ENCODE measurements at regions not wholly inside any gene's neighbourhood (a gene's known extent, or its start where the extent isn't known, plus 50 kb on each side); places are given as distances from the start of the nearest gene placed in this dataset.

GRCh38 chr5:91816681-91817080 is 433.6 kb upstream of the ARRDC3 start:
- no peak for TF ChIP-seq CTCF (IDR thresholded peaks at IDR 0.05; ENCODE audit: unreplicated experiment)
- H3K27ac Mint-ChIP-seq (ENCODE audit: unreplicated experiment): no peak overlapping the region
- intact Hi-C loops (cut with micrococcal nuclease; ENCODE audit: unreplicated experiment): no loop called here
- H3K4me3 Mint-ChIP-seq (ENCODE audit: low read depth, unreplicated experiment): no peak overlapping the region
- no peak for DNase-seq
- no peaks in the 10 kb centered on the region for H3K4me1 Mint-ChIP-seq (ENCODE audit: low read depth, unreplicated experiment)
- no peaks in the 10 kb centered on the region for H3K36me3 Mint-ChIP-seq (ENCODE audit: insufficient read depth, unreplicated experiment)
- no TSS peak for BruUV-seq (replicated peaks)
- CTCF ChIA-PET: no interaction called here
- peaks cover 3% of the 10 kb centered on the region for H3K9me3 Mint-ChIP-seq (ENCODE audit: low read depth, unreplicated experiment)
- H3K27me3 Mint-ChIP-seq (ENCODE audit: unreplicated experiment): no peaks in the 10 kb centered on the region

- H3K4me1 Mint-ChIP-seq (ENCODE audit: low read depth, unreplicated experiment): no peaks in the 10 kb centered on the region
- no peaks in the 10 kb centered on the region for H3K27me3 Mint-ChIP-seq (ENCODE audit: unreplicated experiment)
- intact Hi-C loops (cut with micrococcal nuclease; ENCODE audit: unreplicated experiment): no loop called here
- no peak overlapping the region for H3K4me3 Mint-ChIP-seq (ENCODE audit: low read depth, unreplicated experiment)
- H3K36me3 Mint-ChIP-seq (ENCODE audit: insufficient read depth, unreplicated experiment): no peaks in the 10 kb centered on the region
- peaks cover 5% of the 10 kb centered on the region for H3K9me3 Mint-ChIP-seq (ENCODE audit: low read depth, unreplicated experiment)
- TF ChIP-seq CTCF (IDR thresholded peaks at IDR 0.05; ENCODE audit: unreplicated experiment): no peak
- CTCF ChIA-PET: no interaction called here
- no peak for DNase-seq
- BruUV-seq (replicated peaks): no TSS peak
- H3K27ac Mint-ChIP-seq (ENCODE audit: unreplicated experiment): no peak overlapping the region
Observed at GRCh38 chr5:91797576-91797975, 414.5 kb upstream of the ARRDC3 start.

- CTCF ChIA-PET: no interaction called here
- BruUV-seq (replicated peaks): no TSS peak
- intact Hi-C loops (cut with micrococcal nuclease; ENCODE audit: unreplicated experiment): no loop called here
- Mint-ChIP-seq H3K27me3 (ENCODE audit: unreplicated experiment) (no peaks in the 10 kb centered on the region), H3K4me3 (ENCODE audit: low read depth, unreplicated experiment) (no peak overlapping the region), H3K9me3 (ENCODE audit: low read depth, unreplicated experiment) (no peaks in the 10 kb centered on the region), H3K36me3 (ENCODE audit: insufficient read depth, unreplicated experiment) (no peaks in the 10 kb centered on the region), H3K4me1 (ENCODE audit: low read depth, unreplicated experiment) (no peaks in the 10 kb centered on the region), H3K27ac (ENCODE audit: unreplicated experiment) (no peak overlapping the region)
- DNase-seq: no peak
- no peak for TF ChIP-seq CTCF (IDR thresholded peaks at IDR 0.05; ENCODE audit: unreplicated experiment)
Observed at GRCh38 chr5:91794856-91795548, 411.9 kb upstream of the ARRDC3 start.

GRCh38 chr5:91794455-91794854 is 411.3 kb upstream of the ARRDC3 start:
- CTCF ChIA-PET: no interaction called here
- no peak for TF ChIP-seq CTCF (IDR thresholded peaks at IDR 0.05; ENCODE audit: unreplicated experiment)
- H3K4me3 Mint-ChIP-seq (ENCODE audit: low read depth, unreplicated experiment): no peak overlapping the region

More at GRCh38 chr5:91794455-91794854, 411.3 kb upstream of the ARRDC3 start:
- no peaks in the 10 kb centered on the region for H3K27me3 Mint-ChIP-seq (ENCODE audit: unreplicated experiment)
- intact Hi-C loops (cut with micrococcal nuclease; ENCODE audit: unreplicated experiment): no loop called here
- no peak for DNase-seq
- no peak overlapping the region for H3K27ac Mint-ChIP-seq (ENCODE audit: unreplicated experiment)
- no peaks in the 10 kb centered on the region for H3K36me3 Mint-ChIP-seq (ENCODE audit: insufficient read depth, unreplicated experiment)
- no peaks in the 10 kb centered on the region for H3K4me1 Mint-ChIP-seq (ENCODE audit: low read depth, unreplicated experiment)
- no peaks in the 10 kb centered on the region for H3K9me3 Mint-ChIP-seq (ENCODE audit: low read depth, unreplicated experiment)
- BruUV-seq (replicated peaks): no TSS peak
